Trophoblast cell (in vitro differentiated cells and primary cell): ENCODE measurements at regions not wholly inside any gene's neighbourhood (a gene's known extent, or its start where the extent isn't known, plus 50 kb on each side); places are given as distances from the start of the nearest gene placed in this dataset.
"Not testable (repeated sequence)": the region's sequence is repeated elsewhere in the genome, so short reads cannot be mapped to it uniquely, and the experiment has no call there.

ENCODE experiments used
- DNase-seq, 2 donors: peaks; one replicate each; pipeline ENCODE4 v3.0.0-alpha.2; 2016
- H2AFZ ChIP-seq: 2 replicates; pipeline ENCODE4 v1.6.1; 2013; ENCODE audit warnings: low read length, moderate library complexity, mild to moderate bottlenecking; ENCODE audit not compliant: insufficient read depth, poor library complexity
- H2AK5ac ChIP-seq: 2 replicates; pipeline ENCODE4 v1.6.1; 2013; ENCODE audit warnings: mild to moderate bottlenecking, low read length
- H2BK120ac ChIP-seq: 2 replicates; pipeline ENCODE4 v1.6.1; 2013; ENCODE audit warnings: low read length, mild to moderate bottlenecking, moderate library complexity; ENCODE audit not compliant: insufficient read depth, poor library complexity
- H2BK12ac ChIP-seq: 2 replicates; pipeline ENCODE4 v1.6.1; 2013; ENCODE audit warnings: mild to moderate bottlenecking, low read length, moderate library complexity
- H2BK5ac ChIP-seq: 2 replicates; pipeline ENCODE4 v1.6.1; 2013; ENCODE audit warnings: low read length, low read depth, moderate library complexity, mild to moderate bottlenecking; ENCODE audit not compliant: poor library complexity
- H3K14ac ChIP-seq: 2 replicates; pipeline ENCODE4 v1.6.1; 2013; ENCODE audit warnings: mild to moderate bottlenecking, low read length
- H3K18ac ChIP-seq: 2 replicates; pipeline ENCODE4 v1.6.1; 2013; ENCODE audit warnings: mild to moderate bottlenecking, low read length
- H3K23ac ChIP-seq: 2 replicates; pipeline ENCODE4 v1.6.1; 2013; ENCODE audit warnings: low read length
- H3K27ac ChIP-seq: 2 replicates; pipeline ENCODE4 v1.5.1; 2013; ENCODE audit warnings: low read depth, mild to moderate bottlenecking, inconsistent platforms, low read length, moderate library complexity
- H3K27me3 ChIP-seq: 2 replicates; pipeline ENCODE4 v1.6.1; 2013; ENCODE audit warnings: inconsistent platforms, mild to moderate bottlenecking, low read length, moderate library complexity; ENCODE audit not compliant: insufficient read depth
- H3K36me3 ChIP-seq, 2 experiments: 1 replicate in 1 of 2; 2 replicates in 1 of 2; pipeline ENCODE4 v1.6.1; 2013; ENCODE audit warnings: low read length in 2 of 2, mild to moderate bottlenecking in 2 of 2, moderate library complexity in 1 of 2; ENCODE audit not compliant: insufficient read depth in 2 of 2, control insufficient read depth in 1 of 2
- H3K4ac ChIP-seq: 2 replicates; pipeline ENCODE4 v1.6.1; 2013; ENCODE audit warnings: low read depth, mild to moderate bottlenecking, low read length, moderate library complexity
- H3K4me1 ChIP-seq, 2 experiments: 1 replicate in 1 of 2; 2 replicates in 1 of 2; pipeline ENCODE4 v1.6.1; 2013; ENCODE audit warnings: low read length in 2 of 2, mild to moderate bottlenecking in 2 of 2, moderate library complexity in 1 of 2; ENCODE audit not compliant: insufficient read depth in 2 of 2, control insufficient read depth in 1 of 2
- H3K4me2 ChIP-seq: 2 replicates; pipeline ENCODE4 v1.6.1; 2013; ENCODE audit warnings: inconsistent platforms, mild to moderate bottlenecking, low read length, moderate library complexity
- H3K4me3 ChIP-seq: 2 replicates; pipeline ENCODE4 v1.5.1; 2013; ENCODE audit warnings: mild to moderate bottlenecking, low read depth, low read length, inconsistent platforms
- H3K79me1 ChIP-seq: one replicate; pipeline ENCODE4 v1.6.1; 2013; ENCODE audit warnings: low read length
- H3K79me2 ChIP-seq: 2 replicates; pipeline ENCODE4 v1.6.1; 2013; ENCODE audit warnings: low read length, mild to moderate bottlenecking; ENCODE audit not compliant: control insufficient read depth, insufficient read depth, poor library complexity
- H3K9ac ChIP-seq: 2 replicates; pipeline ENCODE4 v1.6.1; 2013; ENCODE audit warnings: mild to moderate bottlenecking, low read length
- H3K9me3 ChIP-seq: 2 replicates; pipeline ENCODE4 v1.6.1; 2013; ENCODE audit warnings: low read depth, mild to moderate bottlenecking, control low read depth, inconsistent platforms, low read length; ENCODE audit not compliant: insufficient read depth
- H4K12ac ChIP-seq: 2 replicates; pipeline ENCODE4 v1.6.1; 2013; ENCODE audit warnings: low read depth, mild to moderate bottlenecking, low read length, moderate library complexity
- H4K8ac ChIP-seq: 2 replicates; pipeline ENCODE4 v1.6.1; 2013; ENCODE audit warnings: low read depth, mild to moderate bottlenecking, low read length, moderate library complexity
- H4K91ac ChIP-seq: one replicate; pipeline ENCODE4 v1.6.1; 2013; ENCODE audit warnings: low read depth, mild to moderate bottlenecking, low read length, moderate library complexity
- WGBS: extraction: QIAGEN DNeasy Blood & Tissue Kit; methylation state at CpG from one replicate; pipeline ENCODE4 v1.1.7; 2013; ENCODE audit warnings: missing lambda C conversion rate; ENCODE audit not compliant: insufficient read length, insufficient coverage; ENCODE audit errors: extremely low coverage; 5-methylcytosine and 5-hydroxymethylcytosine counted together

GRCh38 chr4:125797621-125798020, 482.9 kb downstream of the FAT4 start:
- not testable (repeated sequence) for H3K4me1 ChIP-seq, H3K9ac ChIP-seq, H3K4me3 ChIP-seq, H3K4ac ChIP-seq, H3K9me3 ChIP-seq, H3K27ac ChIP-seq, H2AK5ac ChIP-seq, H3K4me2 ChIP-seq, H3K23ac ChIP-seq, H3K27me3 ChIP-seq, H3K18ac ChIP-seq, H4K12ac ChIP-seq, H3K36me3 ChIP-seq, H4K8ac ChIP-seq, H2BK5ac ChIP-seq, H3K79me2 ChIP-seq, H4K91ac ChIP-seq, H3K14ac ChIP-seq, H2AFZ ChIP-seq, H2BK12ac ChIP-seq, DNase-seq, H3K79me1 ChIP-seq, H2BK120ac ChIP-seq
- WGBS, result no CpG with 5 or more reads among the region's 4 CpGs

GRCh38 chr4:125801373-125801772, 486.6 kb downstream of the FAT4 start:
- DNase-seq, result no peak

GRCh38 chr4:125801924-125802323, 487.2 kb downstream of the FAT4 start:
- no peak overlapping the region for H3K9ac ChIP-seq
- no peak overlapping the region for H2BK5ac ChIP-seq
- no peak overlapping the region for H2BK12ac ChIP-seq
- H3K27ac ChIP-seq, result no peak overlapping the region
- H3K79me2 ChIP-seq, result no peaks in the 10 kb centered on the region
- H3K36me3 ChIP-seq, result no peaks in the 10 kb centered on the region
- no peak overlapping the region for H2BK120ac ChIP-seq
- no peak overlapping the region for H4K12ac ChIP-seq
- no peaks in the 10 kb centered on the region for H3K27me3 ChIP-seq
- no peak overlapping the region for H3K14ac ChIP-seq
- no peak overlapping the region for H3K4ac ChIP-seq
- no peak overlapping the region for H2AK5ac ChIP-seq
- H3K9me3 ChIP-seq, result no peaks in the 10 kb centered on the region
- no peaks in the 10 kb centered on the region for H3K4me1 ChIP-seq
- H3K4me2 ChIP-seq, result no peak overlapping the region
- H4K91ac ChIP-seq, result no peak overlapping the region
- DNase-seq, result no peak
- no peak overlapping the region for H2AFZ ChIP-seq
- H3K18ac ChIP-seq, result no peak overlapping the region
- no CpG with 5 or more reads among the region's 1 CpG for WGBS
- H3K4me3 ChIP-seq, result no peak overlapping the region
- no peak overlapping the region for H4K8ac ChIP-seq
- no peak overlapping the region for H3K23ac ChIP-seq
- H3K79me1 ChIP-seq, result no peaks in the 10 kb centered on the region

More at GRCh38 chr4:125801373-125801772, 486.6 kb downstream of the FAT4 start:
- no peak overlapping the region for H2BK5ac ChIP-seq
- H4K12ac ChIP-seq, result no peak overlapping the region
- H3K14ac ChIP-seq, result no peak overlapping the region
- H2BK12ac ChIP-seq, result no peak overlapping the region
- no peak overlapping the region for H3K4me2 ChIP-seq
- H2AFZ ChIP-seq, result no peak overlapping the region
- H3K4me1 ChIP-seq, result no peaks in the 10 kb centered on the region
- H3K9ac ChIP-seq, result no peak overlapping the region
- H3K36me3 ChIP-seq, result no peaks in the 10 kb centered on the region
- WGBS, result no CpG with 5 or more reads among the region's 4 CpGs
- no peaks in the 10 kb centered on the region for H3K79me1 ChIP-seq
- H3K27ac ChIP-seq, result no peak overlapping the region
- H3K23ac ChIP-seq, result no peak overlapping the region
- H4K91ac ChIP-seq, result no peak overlapping the region
- no peak overlapping the region for H3K18ac ChIP-seq
- no peak overlapping the region for H3K4ac ChIP-seq
- no peak overlapping the region for H2AK5ac ChIP-seq
- no peak overlapping the region for H4K8ac ChIP-seq
- H2BK120ac ChIP-seq, result no peak overlapping the region
- no peak overlapping the region for H3K4me3 ChIP-seq
- H3K27me3 ChIP-seq, result no peaks in the 10 kb centered on the region
- no peaks in the 10 kb centered on the region for H3K79me2 ChIP-seq
- H3K9me3 ChIP-seq, result no peaks in the 10 kb centered on the region

- H3K79me2 ChIP-seq, result no peaks in the 10 kb centered on the region
- no peak overlapping the region for H4K12ac ChIP-seq
- H4K8ac ChIP-seq, result no peak overlapping the region
- no CpG with 5 or more reads among the region's 3 CpGs for WGBS
- no peak overlapping the region for H3K14ac ChIP-seq
- H3K18ac ChIP-seq, result no peak overlapping the region
- DNase-seq, result no peak
- no peak overlapping the region for H3K23ac ChIP-seq
- no peak overlapping the region for H2BK120ac ChIP-seq
- no peak overlapping the region for H3K9ac ChIP-seq
- no peak overlapping the region for H3K27ac ChIP-seq
- no peak overlapping the region for H2BK12ac ChIP-seq
- no peak overlapping the region for H2AFZ ChIP-seq
- no peak overlapping the region for H3K4me2 ChIP-seq
- no peaks in the 10 kb centered on the region for H3K36me3 ChIP-seq
- no peaks in the 10 kb centered on the region for H3K4me1 ChIP-seq
- no peak overlapping the region for H2AK5ac ChIP-seq
- no peak overlapping the region for H4K91ac ChIP-seq
- no peak overlapping the region for H3K4me3 ChIP-seq
- no peaks in the 10 kb centered on the region for H3K9me3 ChIP-seq
- no peak overlapping the region for H2BK5ac ChIP-seq
- no peaks in the 10 kb centered on the region for H3K27me3 ChIP-seq
- H3K79me1 ChIP-seq, result no peaks in the 10 kb centered on the region
- no peak overlapping the region for H3K4ac ChIP-seq
Observed at GRCh38 chr4:125808022-125808421, 493.3 kb downstream of the FAT4 start.
